IMR-90 (cell line): ENCODE measurements at regions not wholly inside any gene's neighbourhood (a gene's known extent, or its start where the extent isn't known, plus 50 kb on each side); places are given as distances from the start of the nearest gene placed in this dataset.

Experiments
- CEBPB ChIP-seq: IDR thresholded peaks from 2 replicates; pipeline ENCODE4 v1.6.1; 2012; ENCODE audit warnings: low read depth, low read length, improper control_type of control experiment
- CTCF ChIP-seq: conservative IDR thresholded peaks from 2 replicates; pipeline ENCODE4 v1.5.1; 2012; ENCODE audit warnings: mild to moderate bottlenecking, low read depth, low read length, improper control_type of control experiment
- ELK1 ChIP-seq: fragments of 150-350 bp; IDR thresholded peaks from 2 replicates; pipeline ENCODE4 v1.6.1; 2016; ENCODE audit warnings: low read depth, mild to moderate bottlenecking, low read length, moderate library complexity, borderline replicate concordance
- FOS ChIP-seq: fragments of 150-350 bp; IDR thresholded peaks from 2 replicates; pipeline ENCODE4 v1.6.1; 2016; ENCODE audit warnings: low read depth, low read length
- MAFK ChIP-seq: IDR thresholded peaks from 2 replicates; pipeline ENCODE4 v1.6.1; 2012; ENCODE audit warnings: low read depth, low read length, improper control_type of control experiment
- MAZ ChIP-seq: IDR thresholded peaks from 2 replicates; pipeline ENCODE4 v1.6.1; 2012; ENCODE audit warnings: low read depth, mild to moderate bottlenecking, low read length, improper control_type of control experiment, moderate library complexity, borderline replicate concordance
- MXI1 ChIP-seq: IDR thresholded peaks from 2 replicates; pipeline ENCODE4 v1.6.1; 2012; ENCODE audit warnings: low read depth, mild to moderate bottlenecking, low read length, moderate library complexity, borderline replicate concordance
- POLR2A ChIP-seq: IDR thresholded peaks from 2 replicates; pipeline ENCODE4 v1.6.1; 2012; ENCODE audit warnings: mild to moderate bottlenecking, low read depth, low read length
- RAD21 ChIP-seq: IDR thresholded peaks from 2 replicates; pipeline ENCODE4 v1.6.1; 2012; ENCODE audit warnings: low read length, improper control_type of control experiment
- RCOR1 ChIP-seq: IDR thresholded peaks from 2 replicates; pipeline ENCODE4 v1.6.1; 2012; ENCODE audit warnings: mild to moderate bottlenecking, low read length, improper control_type of control experiment; ENCODE audit not compliant: insufficient replicate concordance
- RFX5 ChIP-seq: IDR thresholded peaks from 2 replicates; pipeline ENCODE4 v1.8.0; 2012; ENCODE audit warnings: low read depth, mild to moderate bottlenecking, low read length, moderate library complexity
- SMC3 ChIP-seq: fragments of 150-350 bp; IDR thresholded peaks from 2 replicates; pipeline ENCODE4 v1.6.1; 2016; ENCODE audit warnings: low read depth, mild to moderate bottlenecking, antibody characterized with exemption, low read length, moderate library complexity
- USF2 ChIP-seq: fragments of 150-350 bp; IDR thresholded peaks from 2 replicates; pipeline ENCODE4 v1.6.1; 2017; ENCODE audit warnings: mild to moderate bottlenecking, antibody characterized with exemption, low read length, low read depth

GRCh38 chr11:130599073-130599654 lies 150.7 kb downstream of the ADAMTS15 start:
- TF ChIP-seq POLR2A (no peak), CTCF (no peak), USF2 (no peak), SMC3 (no peak), MXI1 (no peak), CEBPB (no peak), FOS (no peak), MAZ (no peak), ELK1 (no peak), RFX5 (no peak), MAFK (no peak), RCOR1 (no peak), RAD21 (no peak)
